Activated CD4-positive, alpha-beta T cell treated with anti-CD3 and anti-CD28 coated beads for 24 hours (primary cell): ENCODE measurements at regions not wholly inside any gene's neighbourhood (a gene's known extent, or its start where the extent isn't known, plus 50 kb on each side); places are given as distances from the start of the nearest gene placed in this dataset.

Source experiments
- DNase-seq, 2 donors: peaks; one replicate each; pipeline ENCODE4 v3.0.0-alpha.2; 2020; ENCODE audit warnings: low read depth in 2 of 2

GRCh38 chr20:61045091-61045490, 207.0 kb upstream of the CDH4 start:
- DNase-seq, result no peak

GRCh38 chr20:61045876-61046585, 206.0 kb upstream of the CDH4 start:
- DNase-seq, result no peak

GRCh38 chr20:61046721-61047351, 205.2 kb upstream of the CDH4 start:
- DNase-seq, result no peak

DNA sequence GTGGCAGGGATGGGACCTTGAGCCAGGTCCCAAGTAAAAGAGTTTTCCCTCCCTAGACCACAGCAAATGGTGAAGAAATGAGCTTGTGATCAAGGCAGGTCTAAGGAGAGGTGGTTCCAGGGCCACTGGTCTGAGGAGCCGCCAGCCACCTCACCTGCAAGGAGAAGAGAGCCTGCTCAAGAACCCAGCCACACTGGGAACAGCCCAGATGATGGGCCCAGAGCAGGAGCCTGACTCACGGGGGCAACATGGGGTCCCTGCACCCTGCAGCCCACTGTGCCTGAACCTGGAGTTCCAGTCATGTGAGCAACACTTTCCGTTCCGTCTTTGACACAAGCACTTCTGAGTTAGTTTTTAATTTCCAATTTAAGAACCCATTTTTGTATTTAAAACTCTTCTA, 204.5 kb upstream of the CDH4 start:
- DNase-seq, result no peak

DNA sequence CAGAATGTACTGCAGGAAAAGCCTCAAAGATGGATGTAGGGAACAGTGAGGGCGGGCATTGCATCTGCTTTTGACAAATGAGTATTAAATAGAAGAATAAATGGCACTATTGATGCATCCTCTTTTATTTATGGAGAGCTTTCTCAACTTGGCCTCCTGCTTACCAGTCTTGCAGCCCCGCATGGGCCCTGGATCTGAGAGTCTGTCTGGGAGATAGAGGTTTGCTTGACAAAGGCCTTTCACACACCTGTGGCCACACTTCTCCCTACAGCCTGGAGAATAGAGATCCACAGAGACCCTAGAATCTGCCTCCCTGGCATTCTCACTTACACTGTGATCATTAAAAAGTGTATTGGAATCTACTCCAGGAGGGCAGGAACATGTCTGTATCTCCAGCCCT, 203.8 kb upstream of the CDH4 start:
- DNase-seq, result no peak

DNA sequence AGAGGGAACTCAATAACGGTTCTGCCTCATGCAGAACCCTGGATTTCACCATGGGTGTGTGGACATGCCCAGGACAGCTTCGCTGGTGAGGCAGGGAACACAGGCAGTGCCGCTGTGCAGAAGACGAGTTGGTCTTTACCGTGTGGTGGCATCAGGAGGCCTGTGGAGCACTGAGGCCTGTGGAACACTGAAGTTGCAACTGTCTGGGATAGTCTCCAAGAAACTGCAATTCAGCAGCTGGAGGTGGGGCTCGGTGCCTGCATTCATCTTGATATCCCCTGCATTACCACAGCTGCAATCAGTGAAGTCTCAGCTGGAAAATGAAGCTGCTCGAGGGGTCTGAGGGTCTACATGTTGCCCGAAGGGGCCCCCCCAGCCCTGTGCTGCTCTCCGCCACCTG, 202.4 kb upstream of the CDH4 start:
- DNase-seq, result no peak

DNA sequence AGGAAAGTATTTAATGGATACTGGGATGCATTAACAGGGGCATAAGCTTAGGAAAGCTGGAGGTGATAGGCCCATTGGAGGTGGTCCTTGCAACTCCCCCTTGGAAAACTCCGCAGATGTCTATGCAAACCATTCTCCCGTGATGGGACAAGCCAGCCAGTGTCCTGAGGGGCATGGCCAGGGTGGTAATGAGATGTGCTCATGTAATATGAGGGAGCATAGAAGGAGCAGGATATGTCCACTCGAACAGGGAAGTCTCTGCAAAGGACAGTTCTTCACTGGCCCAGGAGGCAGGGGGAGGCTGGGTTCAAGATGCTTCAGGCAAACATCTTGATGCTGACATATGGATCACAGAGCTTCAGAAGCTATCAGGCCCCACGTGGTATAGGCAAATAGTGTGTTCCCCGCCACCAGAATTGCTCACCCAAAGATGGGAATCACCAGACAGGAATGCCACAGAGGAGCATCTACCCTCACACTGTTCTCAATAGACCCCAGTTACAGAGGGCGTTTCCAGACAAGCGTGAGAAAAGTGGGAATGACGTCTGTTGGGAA, 201.6 kb upstream of the CDH4 start:
- no peak for DNase-seq

GRCh38 chr20:61052195-61052750, 199.8 kb upstream of the CDH4 start:
- no peak for DNase-seq

DNA sequence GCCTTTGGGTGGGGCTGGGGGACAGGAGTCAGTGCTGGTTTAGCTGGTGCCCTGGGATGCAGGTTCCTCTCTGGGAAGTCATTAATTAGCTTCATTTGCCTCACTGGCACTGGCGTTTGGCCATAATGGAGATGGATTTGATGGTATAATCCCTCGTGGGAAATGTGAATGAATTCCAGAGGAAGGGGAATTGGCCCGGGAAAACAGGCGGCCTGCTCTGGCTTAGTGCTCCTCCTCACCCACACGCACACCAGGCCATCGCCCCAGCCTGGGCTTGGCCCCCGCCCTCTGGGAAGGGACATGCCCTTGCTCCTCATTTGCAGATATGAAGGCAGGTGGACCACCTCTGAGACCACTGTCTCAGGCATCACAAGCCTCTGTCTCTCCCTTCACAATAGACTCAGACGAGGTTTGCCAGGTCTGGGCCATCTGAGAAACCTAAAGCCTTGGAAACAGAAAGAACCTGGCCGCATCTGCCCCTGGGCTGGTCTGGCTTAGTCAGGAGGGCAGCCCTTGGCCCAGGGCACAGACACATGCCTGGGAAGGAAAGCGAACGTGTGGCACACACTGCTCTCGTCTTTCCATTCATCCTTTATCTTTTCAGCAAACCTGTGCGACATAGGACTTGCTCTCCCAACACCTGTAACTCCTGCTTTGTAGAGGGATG, 199.2 kb upstream of the CDH4 start:
- DNase-seq, result no peak

DNA sequence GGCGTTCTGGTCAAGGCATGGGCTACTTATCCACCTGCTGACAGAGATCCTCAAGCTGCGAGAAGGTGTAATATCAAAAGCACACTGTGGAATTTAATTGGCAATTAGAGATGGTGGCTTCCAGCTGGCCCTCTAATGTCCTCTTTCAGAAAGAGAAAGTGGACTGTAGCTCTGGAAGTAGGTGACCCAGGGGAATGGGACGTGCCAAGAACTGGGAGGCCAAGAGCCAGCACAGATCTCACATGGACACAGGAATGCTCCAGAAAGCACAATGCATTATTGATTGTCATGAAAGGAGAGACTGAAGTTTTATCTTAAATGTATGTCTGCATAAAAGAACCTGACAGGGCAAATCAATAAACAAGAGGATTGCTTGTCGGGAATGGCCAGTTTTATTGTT, 198.6 kb upstream of the CDH4 start:
- no peak for DNase-seq

- no peak for DNase-seq
Measured at GRCh38 chr20:61053889-61054288, 198.2 kb upstream of the CDH4 start.

GRCh38 chr20:61054411-61054810, 197.7 kb upstream of the CDH4 start:
- DNase-seq, result no peak

DNA sequence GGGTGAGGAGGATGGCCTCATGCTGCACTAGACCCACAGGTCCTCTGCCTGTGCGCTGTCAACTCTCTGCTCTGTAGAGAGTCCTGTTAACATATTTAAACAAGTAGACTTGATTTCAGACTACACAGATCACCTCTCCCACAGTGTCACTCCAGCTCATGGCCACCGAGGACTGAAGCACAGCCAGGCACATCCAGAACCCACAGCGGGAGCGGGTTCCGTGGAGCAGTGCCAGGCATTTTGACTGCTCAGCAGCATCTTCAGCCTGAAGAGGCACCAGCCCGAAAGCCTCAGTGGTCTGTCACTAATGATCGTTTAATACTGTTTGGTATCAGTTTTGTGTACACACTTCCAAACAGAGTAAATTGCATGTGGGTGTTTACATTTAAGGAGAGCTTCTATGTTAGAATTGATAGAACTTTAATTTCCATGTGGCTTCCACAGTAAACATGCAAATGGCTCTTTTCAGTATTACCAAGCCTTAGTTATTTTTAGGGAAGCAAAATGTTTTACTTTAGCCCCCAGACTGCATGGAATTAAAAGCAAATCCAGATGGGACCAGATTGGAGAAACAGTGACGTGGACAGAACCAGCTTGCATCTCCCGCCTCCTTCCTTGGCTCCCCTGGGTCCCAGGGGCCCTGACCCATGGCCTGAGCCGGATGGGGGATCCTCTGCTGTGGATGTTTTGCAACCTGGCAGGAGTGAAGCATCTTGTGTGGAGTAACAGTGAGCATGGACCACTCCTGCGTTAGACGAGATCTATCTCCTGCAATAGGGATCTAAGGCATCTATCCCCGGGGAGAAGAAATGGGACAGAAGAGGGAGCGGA, 196.7 kb upstream of the CDH4 start:
- DNase-seq, result no peak

DNA sequence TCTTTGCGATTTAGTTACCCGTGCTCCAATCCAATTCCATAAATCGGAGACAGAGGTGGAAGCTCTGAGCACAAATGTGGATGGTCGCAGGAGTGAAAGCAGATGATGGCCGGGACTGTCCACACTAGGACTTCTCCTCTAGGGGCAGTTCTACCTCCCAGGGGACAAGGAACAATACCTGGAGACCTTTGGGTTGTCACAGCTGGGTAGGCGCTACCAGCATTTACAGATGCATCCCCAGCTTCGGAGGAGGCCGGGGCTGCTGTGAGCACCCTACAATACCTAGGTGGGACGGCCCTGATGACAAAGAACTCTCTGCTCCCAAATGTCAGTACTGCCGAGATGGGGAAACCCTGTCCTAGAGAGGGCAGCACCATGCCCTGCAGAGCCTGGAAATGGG, 195.9 kb upstream of the CDH4 start:
- no peak for DNase-seq

DNA sequence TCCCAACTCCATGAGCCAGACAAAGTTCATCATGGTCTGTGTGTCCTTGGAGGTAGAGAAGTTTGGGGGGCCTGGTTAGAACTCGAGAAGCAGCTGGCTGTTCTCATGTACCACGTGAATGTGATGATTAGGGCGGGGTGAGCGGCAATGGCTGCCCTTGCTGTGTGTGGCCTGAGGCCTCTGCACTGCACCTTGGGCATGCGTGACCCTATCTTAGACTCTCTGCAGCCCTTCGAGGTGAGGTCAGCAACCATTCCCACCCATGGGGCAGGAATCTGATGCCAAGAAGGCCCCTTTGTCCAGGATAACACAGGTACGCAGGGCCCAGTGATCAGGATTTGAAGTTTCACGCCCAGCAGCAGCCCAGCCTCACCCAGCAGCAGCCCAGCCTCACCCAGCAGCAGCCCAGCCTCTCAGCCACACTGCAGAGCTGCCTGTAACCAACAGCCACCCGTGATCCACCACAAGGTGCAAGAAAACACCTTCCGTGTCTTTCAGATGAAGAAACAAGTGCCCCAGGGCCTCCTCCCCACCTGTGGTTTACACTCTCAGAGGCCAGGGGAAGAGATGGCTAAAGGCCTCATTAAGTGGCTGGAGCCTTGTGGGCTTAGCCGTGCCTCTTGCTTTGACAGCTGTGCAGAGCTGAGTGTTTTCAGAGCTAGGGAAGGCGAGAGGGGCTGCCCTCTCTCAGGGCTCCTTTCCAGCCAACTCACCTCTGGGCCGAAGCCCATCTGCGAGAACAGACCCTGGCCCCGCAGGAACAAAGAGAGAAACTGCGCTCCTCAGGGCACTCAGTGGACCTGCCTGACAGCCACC, 195.2 kb upstream of the CDH4 start:
- no peak for DNase-seq

DNA sequence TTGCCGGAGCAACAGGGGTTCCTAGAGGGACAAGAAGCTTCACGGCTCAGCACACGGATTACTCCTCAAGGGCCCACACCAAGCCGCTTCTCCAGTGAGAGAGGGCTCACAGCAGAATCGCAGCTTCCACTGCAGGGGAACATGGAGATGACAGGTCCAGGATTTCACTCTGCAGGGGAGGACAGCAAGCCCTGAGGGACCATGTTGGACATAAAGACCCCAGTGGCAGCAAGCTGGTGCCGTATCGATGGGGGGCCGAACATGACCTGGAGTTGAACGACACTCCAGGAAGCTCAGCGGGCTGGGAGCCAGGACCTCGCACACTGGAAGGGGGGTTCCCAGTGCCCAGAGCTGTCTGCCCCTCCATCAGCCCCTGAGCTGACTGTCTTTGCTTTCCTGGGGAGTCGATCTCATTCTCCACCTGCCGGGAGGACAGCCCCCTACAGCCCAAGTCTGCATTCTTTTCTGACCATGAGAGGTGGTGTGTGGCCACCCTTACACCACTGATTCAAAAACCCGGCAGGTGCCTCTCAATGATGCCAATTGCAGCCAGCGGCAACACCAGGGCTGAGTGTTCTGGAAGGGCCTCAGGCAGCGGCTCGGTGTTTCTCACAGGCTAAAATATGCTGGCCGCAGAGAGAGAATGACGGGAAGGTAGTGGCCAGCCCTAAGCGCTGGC, 194.5 kb upstream of the CDH4 start:
- DNase-seq, result no peak

GRCh38 chr20:61061981-61062380, 190.1 kb upstream of the CDH4 start:
- no peak for DNase-seq

DNA sequence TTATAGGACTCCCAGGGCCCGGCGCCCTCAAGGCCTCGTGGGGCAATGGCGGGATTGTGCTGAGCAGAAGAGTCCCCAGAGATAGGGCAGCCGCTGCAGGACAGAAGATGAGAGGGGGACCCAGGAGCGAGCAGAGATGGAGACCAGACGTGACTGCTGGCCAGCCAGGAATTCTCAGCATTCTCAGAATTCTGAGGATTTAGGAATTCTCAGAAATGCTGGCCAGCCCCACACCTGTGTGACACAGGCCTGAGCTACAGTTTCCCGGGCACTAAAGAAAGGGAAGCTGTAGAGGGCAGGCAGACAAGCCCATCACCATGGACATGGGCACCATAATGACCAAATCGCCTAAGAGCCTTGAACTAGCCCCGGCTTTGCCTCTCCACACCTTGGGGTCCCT, 186.2 kb upstream of the CDH4 start:
- no peak for DNase-seq

- DNase-seq, result no peak
Measured at GRCh38 chr20:61066526-61066925, 185.5 kb upstream of the CDH4 start.

- no peak for DNase-seq
Measured at GRCh38 chr20:61067221-61067620, 184.8 kb upstream of the CDH4 start.
